GM18517 (cell line): ENCODE measurements at regions not wholly inside any gene's neighbourhood (a gene's known extent, or its start where the extent isn't known, plus 50 kb on each side); places are given as distances from the start of the nearest gene placed in this dataset.
A peak's percentile ranks its signal among the peaks of the same experiment; 100 is the strongest.

Experiments
- ATAC-seq: cut with Tn5 transposase; IDR thresholded peaks from one replicate; pipeline ENCODE4 v1.9.1; 2021; ENCODE audit warnings: mild to moderate bottlenecking, moderate library complexity; ENCODE audit not compliant: unreplicated experiment

GRCh38 chr20:20888936-20889335, 176.5 kb upstream of the RALGAPA2 start:
- ATAC-seq: no peak

DNA sequence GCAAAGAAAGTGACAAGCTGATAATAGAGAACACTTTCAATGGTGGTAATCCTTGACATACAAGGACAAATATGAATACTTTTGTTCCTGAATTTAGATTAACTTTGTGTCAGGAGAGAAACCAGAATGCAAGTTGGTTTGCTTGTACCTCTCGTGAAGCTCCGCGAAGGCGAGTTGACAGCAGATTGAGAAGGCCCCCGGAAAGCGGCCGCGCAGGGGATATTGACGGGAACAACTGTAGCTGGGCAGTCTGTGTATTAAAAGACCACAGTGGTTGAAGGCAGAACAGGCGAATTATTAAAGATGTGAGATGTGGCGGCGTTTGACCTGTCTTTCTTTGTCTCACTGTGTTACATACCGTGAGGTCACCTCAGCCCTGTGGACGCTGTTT, 175.8 kb upstream of the RALGAPA2 start:
- no peak for ATAC-seq

DNA sequence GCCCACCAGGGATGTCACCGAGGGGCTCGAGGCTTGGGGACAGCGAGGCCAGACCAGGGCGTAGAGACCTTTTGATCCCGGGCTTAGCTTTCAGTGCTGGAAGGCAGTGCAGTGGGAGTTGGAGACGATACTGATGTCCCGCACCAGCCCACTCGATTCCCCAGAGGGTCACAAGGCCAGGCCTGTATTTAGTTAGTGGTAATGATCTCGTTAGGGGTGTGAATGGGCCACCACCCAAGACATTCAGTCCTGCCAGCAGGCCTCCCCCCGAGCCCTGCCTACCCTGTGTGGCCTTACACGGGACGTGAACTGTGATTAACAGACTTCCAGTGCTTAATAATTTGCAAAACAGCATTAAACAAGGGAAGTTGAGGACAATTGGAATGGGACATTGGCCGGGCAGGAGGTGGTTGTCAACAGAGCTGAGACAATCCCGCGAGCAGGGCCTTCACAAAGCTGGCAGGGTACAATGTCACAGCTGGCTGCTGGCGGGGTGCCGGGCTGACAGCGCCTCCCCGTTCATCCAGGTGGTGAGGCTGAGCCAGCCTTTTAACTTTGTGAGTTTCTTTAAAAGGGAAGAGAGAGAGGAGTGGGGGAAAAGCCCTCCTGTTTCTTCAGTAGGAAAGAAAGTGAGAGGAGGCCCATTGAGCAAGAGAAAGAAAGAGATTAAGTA, 175.3 kb upstream of the RALGAPA2 start:
- ATAC-seq: no peak

GRCh38 chr20:20881808-20882207, 169.4 kb upstream of the RALGAPA2 start:
- no peak for ATAC-seq

- no peak for ATAC-seq
Observed at GRCh38 chr20:20877079-20877478, 164.6 kb upstream of the RALGAPA2 start.

GRCh38 chr20:20875716-20876115, 163.3 kb upstream of the RALGAPA2 start:
- no peak for ATAC-seq

GRCh38 chr20:20872428-20872827, 160.0 kb upstream of the RALGAPA2 start:
- no peak for ATAC-seq

DNA sequence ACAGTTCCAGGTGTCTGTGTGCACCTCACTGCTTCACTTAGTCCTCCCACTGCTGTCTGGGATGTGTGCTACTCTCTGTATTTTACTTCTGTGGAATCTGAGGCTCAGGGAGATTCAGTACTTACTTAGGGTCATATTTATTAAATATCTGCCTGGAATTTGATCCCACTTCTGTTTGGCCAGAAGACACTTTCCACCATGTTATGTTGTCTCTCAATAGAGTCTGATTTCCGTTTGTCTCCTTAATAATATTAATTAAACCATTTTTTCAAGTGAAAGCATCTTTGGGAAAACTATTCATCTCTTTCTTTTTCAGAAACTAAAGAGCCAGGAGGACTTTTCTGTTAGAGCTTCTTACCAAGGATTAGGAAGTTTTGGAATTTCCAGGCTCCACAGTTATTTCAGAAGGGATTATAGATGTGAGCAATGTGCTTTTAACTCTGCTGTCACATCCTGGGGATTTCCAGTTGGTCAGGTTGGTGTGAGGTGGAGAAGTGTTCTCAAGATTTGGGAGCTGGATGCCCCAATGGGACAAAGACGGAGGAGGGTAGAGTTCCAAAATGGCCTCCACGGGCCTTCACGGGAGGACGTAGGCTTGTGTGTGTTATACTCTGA, 156.8 kb upstream of the RALGAPA2 start:
- no peak for ATAC-seq

DNA sequence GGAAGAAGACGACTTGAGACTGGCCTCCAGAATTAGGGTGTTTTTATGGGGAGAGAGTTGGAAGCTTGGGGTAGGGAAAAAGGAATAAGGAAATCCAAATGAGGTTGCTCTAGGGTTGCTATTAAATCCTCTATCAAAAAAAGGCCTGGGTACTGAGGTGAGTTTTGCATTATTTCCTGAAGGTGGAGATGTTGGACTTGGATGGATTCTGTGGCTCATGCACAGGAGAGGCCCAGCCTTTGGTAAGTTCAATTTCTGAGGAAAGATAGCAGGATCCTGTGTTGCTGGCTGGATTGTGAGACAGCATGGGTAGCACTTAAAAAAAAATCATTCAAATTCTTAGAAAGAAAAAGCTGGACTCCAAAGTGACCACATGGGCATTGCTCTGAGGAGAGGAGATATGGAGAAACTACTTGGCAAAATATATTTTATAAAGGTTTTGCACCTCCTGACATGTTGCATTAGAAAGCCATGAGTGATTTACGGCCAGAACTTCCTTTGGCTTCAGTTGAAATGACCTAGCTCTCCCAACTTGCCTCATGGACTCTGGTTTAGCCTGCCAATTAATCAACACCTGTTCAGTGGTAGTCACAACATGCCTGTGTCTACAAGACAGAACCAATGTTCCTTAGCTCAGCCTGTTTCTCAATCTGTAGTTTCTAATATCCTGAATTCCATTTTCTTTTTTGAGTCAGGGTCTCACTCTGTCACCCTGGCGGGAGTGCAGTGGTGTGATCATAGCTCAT, 152.1 kb upstream of the RALGAPA2 start:
- no peak for ATAC-seq

DNA sequence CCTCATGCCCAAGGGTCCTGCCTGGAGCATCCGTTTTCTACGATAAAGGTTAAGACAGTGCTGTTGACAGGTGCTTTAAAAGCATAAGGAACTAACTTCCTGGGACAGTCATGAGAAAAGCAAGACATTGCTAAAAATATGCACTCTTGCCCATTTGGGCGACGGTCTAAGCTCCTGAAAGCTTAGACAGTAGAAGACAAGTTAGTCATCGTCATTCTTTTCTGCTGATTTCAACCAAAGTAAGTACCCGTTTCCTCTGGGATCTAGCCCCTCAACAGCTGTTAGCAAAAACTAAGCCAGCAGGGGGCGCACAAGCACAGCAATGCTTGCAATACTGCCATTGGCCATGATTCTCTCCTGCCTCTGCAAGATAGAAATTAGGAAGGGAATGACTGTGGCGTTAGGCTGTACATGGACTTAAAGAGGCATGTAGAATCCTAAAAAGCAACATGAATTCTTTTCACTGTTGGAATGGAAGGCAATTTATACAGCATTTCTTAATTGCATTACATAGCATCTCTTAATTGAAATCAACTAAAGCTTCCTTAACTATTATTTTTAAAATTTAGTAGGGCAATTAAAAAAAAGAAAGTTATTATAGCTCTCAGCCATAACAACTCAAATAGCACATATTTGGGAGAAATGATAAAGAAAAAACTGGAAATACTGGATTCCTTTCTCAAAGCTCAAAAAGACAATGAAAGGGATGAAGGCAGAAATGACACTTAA, 147.8 kb upstream of the RALGAPA2 start:
- ATAC-seq: peak; percentile 67

GRCh38 chr20:20859510-20859909, 147.1 kb upstream of the RALGAPA2 start:
- no peak for ATAC-seq

GRCh38 chr20:20856956-20857355, 144.5 kb upstream of the RALGAPA2 start:
- ATAC-seq: no peak

DNA sequence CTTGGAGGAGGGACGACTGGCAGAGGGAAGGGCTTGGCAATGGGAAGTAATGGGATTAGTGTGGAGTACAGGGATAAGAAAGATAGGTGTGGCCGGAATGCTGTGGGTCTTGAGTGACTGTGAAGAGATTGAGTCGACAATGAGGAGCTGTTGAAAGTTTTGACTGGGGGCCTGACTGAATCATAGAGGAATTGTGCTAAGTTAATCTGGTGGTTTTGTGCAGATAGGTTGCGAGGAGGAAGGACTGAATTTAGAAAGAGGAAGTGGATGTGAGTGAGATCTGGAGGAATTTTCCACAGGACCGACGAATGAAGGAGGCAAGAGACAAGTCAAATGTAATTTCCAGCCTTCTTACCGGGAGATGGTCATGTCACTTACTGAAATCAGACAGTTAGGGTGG, 143.9 kb upstream of the RALGAPA2 start:
- no peak for ATAC-seq

DNA sequence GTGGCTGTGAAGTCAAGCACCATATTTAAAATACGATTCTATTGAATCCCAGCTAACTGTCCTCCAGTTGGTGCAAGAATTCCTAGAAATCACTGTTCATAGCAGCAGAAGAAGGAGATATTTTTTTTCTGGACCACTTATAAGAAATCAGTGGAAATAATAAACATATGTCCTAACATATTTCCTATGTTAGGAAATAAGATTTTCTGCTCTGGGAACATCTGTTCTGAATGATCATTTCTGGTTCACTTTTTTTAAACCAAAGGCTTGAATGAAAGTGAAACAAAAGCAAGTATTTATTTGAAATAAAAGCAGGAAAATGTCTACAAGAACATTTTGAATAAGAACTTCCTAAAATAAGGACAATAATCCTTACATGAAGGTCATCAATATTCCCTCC, 138.9 kb upstream of the RALGAPA2 start:
- no peak for ATAC-seq

DNA sequence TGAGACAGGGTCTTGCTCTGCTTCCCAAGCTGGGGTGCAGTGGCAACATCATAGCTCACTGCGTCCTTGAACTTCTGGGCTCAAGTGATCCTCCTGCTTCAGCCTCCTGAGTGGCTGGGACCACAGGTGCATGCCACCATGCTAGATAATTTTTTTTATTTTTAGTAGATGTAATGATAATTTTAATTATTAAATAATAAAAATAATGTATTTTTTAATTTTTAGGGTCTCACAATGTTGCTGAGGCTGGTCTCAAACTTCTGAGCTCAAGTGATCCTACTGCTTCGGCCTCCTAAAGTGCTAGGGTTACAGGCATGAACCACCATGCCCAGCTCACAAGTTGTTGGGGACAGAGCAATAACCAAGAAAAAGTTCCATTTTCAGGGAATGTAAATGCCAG, 138.0 kb upstream of the RALGAPA2 start:
- ATAC-seq: no peak

- ATAC-seq: no peak
Observed at GRCh38 chr20:20849161-20849560, 136.7 kb upstream of the RALGAPA2 start.

DNA sequence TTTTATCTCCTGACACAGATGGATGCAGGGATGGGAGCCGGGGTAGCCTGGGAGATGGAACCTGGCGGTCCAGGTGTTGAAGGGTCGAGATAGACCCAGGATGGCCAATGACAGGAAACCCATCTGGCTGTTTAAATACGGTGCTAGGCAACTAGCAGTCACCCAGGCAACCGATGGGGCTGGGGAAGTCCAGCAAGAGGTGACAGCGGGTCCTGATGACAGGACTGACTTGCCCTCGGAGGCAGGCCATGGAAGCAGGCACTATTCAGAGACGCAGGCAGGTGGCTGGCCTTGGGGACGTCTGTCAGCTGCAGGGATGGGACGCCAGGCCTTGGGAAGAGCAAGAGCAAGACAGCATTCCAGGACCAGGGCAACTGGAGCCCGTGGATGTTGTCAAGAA, 135.4 kb upstream of the RALGAPA2 start:
- no peak for ATAC-seq

- ATAC-seq: no peak
Observed at GRCh38 chr20:20843982-20844381, 131.5 kb upstream of the RALGAPA2 start.

GRCh38 chr20:20839771-20840170, 127.3 kb upstream of the RALGAPA2 start:
- ATAC-seq: no peak

DNA sequence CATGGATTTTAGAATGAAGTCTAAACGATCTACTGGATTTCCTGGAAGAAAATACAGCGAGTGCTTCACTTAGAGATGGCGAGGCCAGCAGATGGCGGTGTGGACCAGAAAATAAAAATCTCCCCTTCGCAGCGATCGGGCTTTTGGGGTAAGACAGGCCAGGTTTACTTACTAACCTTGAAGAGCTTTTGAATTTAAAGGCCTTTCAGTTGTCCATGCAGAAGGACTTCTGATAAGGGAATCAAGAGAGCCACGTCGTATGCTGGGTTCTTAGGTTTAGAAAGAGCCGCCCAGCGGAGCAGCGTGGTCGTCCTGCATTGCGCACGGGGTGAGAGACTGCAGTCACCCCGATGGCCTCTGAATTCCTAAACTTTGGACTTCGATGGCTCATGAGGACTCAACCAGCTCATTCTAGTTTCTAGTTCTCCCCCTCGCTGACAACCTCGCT, 125.2 kb upstream of the RALGAPA2 start:
- no peak for ATAC-seq

GRCh38 chr20:20836836-20837235, 124.4 kb upstream of the RALGAPA2 start:
- no peak for ATAC-seq
